ENCODE measurements at regions not wholly inside any gene's neighbourhood (a gene's known extent, or its start where the extent isn't known, plus 50 kb on each side); places are given as distances from the start of the nearest gene placed in this dataset.

GRCh38 chr10:133008196-133008595, 65.8 kb upstream of the CFAP46 start:
- no peak for DNase-seq (ENCODE audit: low read depth in 4 of 4, low spot score in 3 of 4)

- no peak for DNase-seq (ENCODE audit: low read depth in 4 of 4, low spot score in 3 of 4)
These were observed 65.0 kb upstream of the CFAP46 start for GRCh38 chr10:133007360-133007858.

DNA sequence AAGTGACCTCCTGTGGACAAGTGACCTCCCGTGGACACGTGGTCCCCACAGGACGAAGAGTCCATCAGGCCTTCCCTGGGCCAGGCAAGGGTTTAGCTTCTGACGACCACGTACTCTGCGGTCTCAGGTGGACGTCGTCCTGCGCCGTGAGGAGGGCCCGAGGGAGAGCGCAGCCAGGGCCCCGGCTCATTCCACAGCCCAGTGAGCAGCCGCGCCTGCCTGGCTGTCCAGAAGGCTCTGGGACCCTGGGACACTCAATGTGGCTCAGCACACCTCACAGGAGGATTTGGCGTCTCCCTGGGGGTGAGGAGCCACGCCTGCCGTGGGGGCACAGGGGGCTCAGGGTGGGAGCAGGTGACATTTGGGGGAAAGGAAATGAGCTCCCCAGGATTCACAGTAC, 64.4 kb upstream of the CFAP46 start:
- DNase-seq (ENCODE audit: low read depth in 4 of 4, low spot score in 3 of 4) = no peak

DNA sequence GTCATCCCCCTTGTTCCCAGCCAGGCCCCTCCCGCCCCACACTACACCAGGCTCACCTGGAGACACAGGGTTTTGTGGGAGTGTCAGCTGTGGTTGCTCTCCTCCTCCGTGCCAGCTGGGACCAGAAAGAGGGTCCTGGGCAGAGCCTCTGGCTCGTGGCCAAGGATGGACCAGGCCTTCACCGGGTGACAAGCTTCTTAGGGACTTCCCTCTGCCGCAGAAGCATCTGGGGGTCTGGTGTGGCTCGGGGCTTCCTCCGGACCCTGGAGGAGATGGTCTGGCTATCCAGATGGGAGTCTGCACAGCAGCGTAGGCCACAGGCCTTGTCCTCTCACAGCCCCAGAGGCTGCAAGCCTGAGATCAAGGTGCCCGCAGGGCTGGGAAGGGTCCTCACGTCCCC, 63.8 kb upstream of the CFAP46 start:
- DNase-seq (ENCODE audit: low read depth in 4 of 4, low spot score in 3 of 4) = no peak

- no peak for DNase-seq (ENCODE audit: low read depth in 4 of 4, low spot score in 3 of 4)
These were observed 62.1 kb upstream of the CFAP46 start for GRCh38 chr10:133004478-133004877.

- no peak for DNase-seq (ENCODE audit: low read depth in 4 of 4, low spot score in 3 of 4)
These were observed 60.8 kb upstream of the CFAP46 start for GRCh38 chr10:133003188-133003587.

DNA sequence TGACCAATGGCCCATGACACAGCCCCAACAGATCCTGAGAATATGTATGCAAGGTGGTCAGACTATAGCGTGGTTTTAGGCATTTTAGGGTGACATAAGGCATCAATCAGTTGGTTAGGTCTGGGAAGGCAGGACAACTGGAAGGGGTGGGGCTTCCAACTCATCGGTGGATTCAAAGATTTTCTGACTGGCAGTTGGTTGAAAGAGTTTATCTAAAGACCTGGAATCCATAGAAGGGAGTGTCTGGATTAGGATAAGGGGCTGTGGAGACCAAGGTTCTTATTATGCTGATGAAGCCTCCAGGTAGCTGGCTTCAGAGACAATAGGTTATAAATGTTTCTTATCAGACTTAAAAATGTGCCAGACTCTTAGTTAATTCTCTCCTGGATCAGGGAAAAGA, 60.3 kb upstream of the CFAP46 start:
- no peak for DNase-seq (ENCODE audit: low read depth in 4 of 4, low spot score in 3 of 4)

GRCh38 chr10:133001114-133001513, 58.7 kb upstream of the CFAP46 start:
- no peak for DNase-seq (ENCODE audit: low read depth in 4 of 4, low spot score in 3 of 4)

GRCh38 chr10:133000648-133001047, 58.3 kb upstream of the CFAP46 start:
- no peak for DNase-seq (ENCODE audit: low read depth in 4 of 4, low spot score in 3 of 4)

DNA sequence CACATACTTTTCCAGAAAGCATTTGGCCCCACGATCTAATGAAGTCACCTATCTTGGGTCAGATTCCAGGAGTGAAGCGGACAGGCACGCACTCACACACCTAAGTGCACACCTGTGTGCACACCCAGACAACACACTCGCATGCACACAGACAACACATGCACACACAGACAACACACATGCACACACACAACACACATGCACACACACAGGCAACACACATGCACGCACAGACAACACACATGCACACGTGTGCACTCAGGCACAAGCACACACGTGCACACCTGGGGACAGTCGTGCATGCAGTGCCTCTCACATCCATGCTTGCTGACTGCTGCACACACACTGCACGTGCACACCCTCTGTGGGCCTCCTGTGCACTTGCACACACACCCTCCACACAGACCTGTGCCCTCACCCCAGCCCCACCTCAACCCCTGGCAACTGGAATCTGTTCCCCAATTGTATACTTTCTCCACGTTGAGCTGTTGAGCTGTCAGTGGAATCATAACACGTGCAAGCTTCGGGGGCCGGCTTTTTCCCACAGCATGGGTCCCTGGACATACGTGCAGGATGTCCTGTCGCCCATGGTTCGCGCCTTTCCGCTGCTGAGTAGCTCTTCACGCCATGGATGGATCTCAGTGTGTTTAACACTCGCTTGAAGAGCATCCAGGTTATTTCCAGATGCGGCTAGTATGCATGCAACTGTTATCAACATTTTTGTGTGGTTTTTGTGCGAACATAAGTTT, 55.3 kb upstream of the CFAP46 start:
- no peak for DNase-seq (ENCODE audit: low read depth in 4 of 4, low spot score in 3 of 4)

- DNase-seq (ENCODE audit: low read depth in 4 of 4, low spot score in 3 of 4) = no peak
These were observed 54.4 kb upstream of the CFAP46 start for GRCh38 chr10:132996603-132997343.

GRCh38 chr10:132995909-132996602, 53.7 kb upstream of the CFAP46 start:
- no peak for DNase-seq (ENCODE audit: low read depth in 4 of 4, low spot score in 3 of 4)

- DNase-seq (ENCODE audit: low read depth in 4 of 4, low spot score in 3 of 4) = no peak
These were observed 52.4 kb upstream of the CFAP46 start for GRCh38 chr10:132994811-132995210.

- DNase-seq (ENCODE audit: low read depth in 4 of 4, low spot score in 3 of 4) = peak in 1 of 4 donors; percentile 35
These were observed 51.9 kb upstream of the CFAP46 start for GRCh38 chr10:132994185-132994796.

- DNase-seq (ENCODE audit: low read depth in 4 of 4, low spot score in 3 of 4) = no peak
These were observed 51.2 kb upstream of the CFAP46 start for GRCh38 chr10:132993271-132994184.

GRCh38 chr10:132992433-132993215, 50.3 kb upstream of the CFAP46 start:
- no peak for DNase-seq (ENCODE audit: low read depth in 4 of 4, low spot score in 3 of 4)
